Neural progenitor cell (in vitro differentiated cells): ENCODE measurements at regions not wholly inside any gene's neighbourhood (a gene's known extent, or its start where the extent isn't known, plus 50 kb on each side); places are given as distances from the start of the nearest gene placed in this dataset.

Experiments used
- DNase-seq: peaks from one replicate; pipeline ENCODE4 v3.0.0-alpha.2; 2016; ENCODE audit warnings: low spot score
- H2AFZ ChIP-seq: fragments of 200-600 bp; sonication (generic); replicated peaks from 2 replicates; pipeline ENCODE4 v1.6.1; 2016; ENCODE audit warnings: antibody characterized with exemption
- H3F3A ChIP-seq: fragments of 200-600 bp; sonication (generic); 2 replicates; pipeline ENCODE4 v1.6.1; 2016; ENCODE audit warnings: antibody characterized with exemption, low read depth
- H3K27ac ChIP-seq: fragments of 200-600 bp; sonication (generic); 2 replicates; pipeline ENCODE4 v1.5.1; 2016; ENCODE audit warnings: mild to moderate bottlenecking
- H3K27me3 ChIP-seq: fragments of 200-600 bp; sonication (generic); 2 replicates; pipeline ENCODE4 v1.6.1; 2016; ENCODE audit warnings: mild to moderate bottlenecking, moderate library complexity
- H3K36me3 ChIP-seq: fragments of 200-600 bp; sonication (generic); 2 replicates; pipeline ENCODE4 v1.5.1; 2016
- H3K4me1 ChIP-seq: fragments of 200-600 bp; sonication (generic); 2 replicates; pipeline ENCODE4 v1.6.1; 2016; ENCODE audit warnings: mixed run types
- H3K4me2 ChIP-seq: fragments of 200-600 bp; sonication (generic); 2 replicates; pipeline ENCODE4 v1.6.1; 2016
- H3K4me3 ChIP-seq: fragments of 200-600 bp; sonication (generic); 2 replicates; pipeline ENCODE4 v1.5.1; 2016
- H3K79me2 ChIP-seq: fragments of 200-600 bp; sonication (generic); 2 replicates; pipeline ENCODE4 v1.6.1; 2016; ENCODE audit warnings: low read depth
- H3K9ac ChIP-seq: fragments of 200-600 bp; sonication (generic); 2 replicates; pipeline ENCODE4 v1.6.1; 2016
- H3K9me3 ChIP-seq: fragments of 200-600 bp; sonication (generic); 2 replicates; pipeline ENCODE4 v1.5.1; 2016; ENCODE audit warnings: low read depth
- H4K20me1 ChIP-seq: fragments of 200-600 bp; sonication (generic); 2 replicates; pipeline ENCODE4 v1.6.1; 2016; ENCODE audit warnings: low read depth
- H3K27ac Mint-ChIP-seq: 3 replicates; pipeline ENCODE4 v1.8.0; 2021; ENCODE audit warnings: mixed read lengths
- H3K27me3 Mint-ChIP-seq: 2 replicates; pipeline ENCODE4 v1.8.0; 2022; ENCODE audit warnings: low read depth, mild to moderate bottlenecking, inconsistent platforms, moderate library complexity, mixed read lengths; ENCODE audit not compliant: insufficient read depth
- H3K36me3 Mint-ChIP-seq: 3 replicates; pipeline ENCODE4 v1.8.0; 2021; ENCODE audit warnings: mixed read lengths
- H3K4me1 Mint-ChIP-seq: 3 replicates; pipeline ENCODE4 v1.8.0; 2021; ENCODE audit warnings: mixed read lengths
- H3K4me3 Mint-ChIP-seq: 3 replicates; pipeline ENCODE4 v1.8.0; 2021; ENCODE audit warnings: mild to moderate bottlenecking, moderate library complexity, mixed read lengths
- H3K9me3 Mint-ChIP-seq: 3 replicates; pipeline ENCODE4 v1.8.0; 2020; ENCODE audit warnings: mixed read lengths
- EZH2 ChIP-seq: fragments of 200-600 bp; sonication (generic); IDR thresholded peaks from 2 replicates; pipeline ENCODE4 v1.6.1; 2017; ENCODE audit warnings: antibody characterized with exemption, mild to moderate bottlenecking, moderate library complexity
- EZH2phosphoT487 ChIP-seq: fragments of 200-600 bp; sonication (generic); IDR thresholded peaks from 2 replicates; pipeline ENCODE4 v1.6.1; 2017; ENCODE audit warnings: antibody characterized with exemption
- TF ChIP-seq, protein P1 (sequence below): fragments of 200-600 bp; sonication (generic); IDR thresholded peaks from 2 replicates; pipeline ENCODE4 v1.5.1; 2017; ENCODE audit warnings: antibody characterized with exemption, mild to moderate bottlenecking

DNA sequence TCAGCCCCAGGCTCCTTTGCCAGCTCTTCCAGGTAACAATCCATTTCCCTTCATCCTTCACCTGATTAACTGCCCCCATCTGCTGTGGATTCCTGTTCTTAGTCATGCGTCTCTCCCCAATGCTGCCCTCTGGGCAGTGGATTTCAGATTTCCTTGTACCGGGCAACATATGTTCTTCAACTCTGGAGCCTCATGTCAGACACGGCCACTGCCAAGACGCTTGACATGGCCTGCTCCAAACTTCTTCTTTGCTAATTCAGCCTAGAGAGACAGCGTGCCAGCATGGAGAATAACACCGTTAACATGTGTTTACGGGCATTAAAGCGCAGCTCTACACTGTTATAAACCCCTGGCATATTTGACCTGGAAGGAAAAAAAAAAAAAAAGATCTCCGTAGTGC lies 1035.1 kb upstream of the NR2F2 start:
- no peaks in the 10 kb centered on the region for H3K27me3 ChIP-seq
- H2AFZ ChIP-seq: no peak overlapping the region
- Mint-ChIP-seq H3K27me3 (peaks cover 3% of the 10 kb centered on the region), H3K4me3 (no peak overlapping the region), H3K36me3 (no peaks in the 10 kb centered on the region), H3K4me1 (peaks cover 40% of the 10 kb centered on the region), H3K9me3 (peaks cover 2% of the 10 kb centered on the region), H3K27ac (peak overlapping the region; percentile 36)
- TF ChIP-seq EZH2: no peak
- TF ChIP-seq EZH2phosphoT487: no peak
- TF ChIP-seq, protein P1, sequence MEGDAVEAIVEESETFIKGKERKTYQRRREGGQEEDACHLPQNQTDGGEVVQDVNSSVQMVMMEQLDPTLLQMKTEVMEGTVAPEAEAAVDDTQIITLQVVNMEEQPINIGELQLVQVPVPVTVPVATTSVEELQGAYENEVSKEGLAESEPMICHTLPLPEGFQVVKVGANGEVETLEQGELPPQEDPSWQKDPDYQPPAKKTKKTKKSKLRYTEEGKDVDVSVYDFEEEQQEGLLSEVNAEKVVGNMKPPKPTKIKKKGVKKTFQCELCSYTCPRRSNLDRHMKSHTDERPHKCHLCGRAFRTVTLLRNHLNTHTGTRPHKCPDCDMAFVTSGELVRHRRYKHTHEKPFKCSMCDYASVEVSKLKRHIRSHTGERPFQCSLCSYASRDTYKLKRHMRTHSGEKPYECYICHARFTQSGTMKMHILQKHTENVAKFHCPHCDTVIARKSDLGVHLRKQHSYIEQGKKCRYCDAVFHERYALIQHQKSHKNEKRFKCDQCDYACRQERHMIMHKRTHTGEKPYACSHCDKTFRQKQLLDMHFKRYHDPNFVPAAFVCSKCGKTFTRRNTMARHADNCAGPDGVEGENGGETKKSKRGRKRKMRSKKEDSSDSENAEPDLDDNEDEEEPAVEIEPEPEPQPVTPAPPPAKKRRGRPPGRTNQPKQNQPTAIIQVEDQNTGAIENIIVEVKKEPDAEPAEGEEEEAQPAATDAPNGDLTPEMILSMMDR: no peak
- H3K4me1 ChIP-seq: peaks cover 14% of the 10 kb centered on the region
- no peak overlapping the region for H3K4me3 ChIP-seq
- H3K79me2 ChIP-seq: no peaks in the 10 kb centered on the region
- no peaks in the 10 kb centered on the region for H3K9me3 ChIP-seq
- H3K9ac ChIP-seq: no peak overlapping the region
- H3K27ac ChIP-seq: no peak overlapping the region
- H3K4me2 ChIP-seq: no peak overlapping the region
- H3F3A ChIP-seq: no peaks in the 10 kb centered on the region
- H3K36me3 ChIP-seq: no peaks in the 10 kb centered on the region
- H4K20me1 ChIP-seq: no peaks in the 10 kb centered on the region
- no peak for DNase-seq

DNA sequence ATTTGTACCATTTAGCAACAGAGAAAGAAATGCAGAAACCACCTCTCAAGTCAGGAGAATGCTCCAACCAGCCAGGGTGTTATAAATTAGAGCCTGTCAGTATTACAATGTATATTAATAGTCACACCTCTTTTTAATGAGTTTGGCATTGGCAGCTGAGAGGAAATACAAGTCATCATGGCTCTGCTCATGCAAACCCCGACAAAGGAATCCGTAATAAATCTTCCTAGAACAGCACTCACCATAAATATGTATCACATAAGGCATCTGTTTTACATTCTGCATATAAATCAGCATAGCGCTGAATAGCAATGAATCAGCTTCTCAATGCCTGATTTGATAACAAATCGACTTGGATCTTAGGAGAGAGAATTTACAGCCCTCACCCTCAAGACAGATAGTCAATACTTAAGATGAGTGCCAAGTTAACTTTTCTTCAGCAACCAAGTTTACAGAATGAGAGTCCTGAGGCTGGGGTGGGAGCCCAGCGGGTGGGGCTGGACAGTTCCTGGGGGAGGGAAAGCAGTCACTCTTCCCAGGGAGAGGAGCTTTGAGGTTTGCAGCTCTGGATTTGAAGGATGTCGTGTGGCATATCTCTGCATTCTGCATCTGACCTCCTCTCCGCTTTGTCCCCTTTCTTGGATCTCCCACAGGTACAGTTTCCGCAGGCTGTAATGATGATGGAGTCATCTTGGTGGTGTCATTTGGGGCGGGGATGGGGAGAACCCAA lies 1034.4 kb upstream of the NR2F2 start:
- no peaks in the 10 kb centered on the region for H4K20me1 ChIP-seq
- Mint-ChIP-seq H3K27me3 (peaks cover 3% of the 10 kb centered on the region), H3K36me3 (no peaks in the 10 kb centered on the region), H3K4me3 (no peak overlapping the region), H3K27ac (no peak overlapping the region), H3K9me3 (peaks cover 2% of the 10 kb centered on the region), H3K4me1 (peaks cover 33% of the 10 kb centered on the region)
- no peak overlapping the region for H2AFZ ChIP-seq
- peaks cover 7% of the 10 kb centered on the region for H3K4me1 ChIP-seq
- DNase-seq: no peak
- H3K9me3 ChIP-seq: no peaks in the 10 kb centered on the region
- no peaks in the 10 kb centered on the region for H3K79me2 ChIP-seq
- no peaks in the 10 kb centered on the region for H3F3A ChIP-seq
- no peak overlapping the region for H3K4me3 ChIP-seq
- no peak overlapping the region for H3K9ac ChIP-seq
- H3K4me2 ChIP-seq: no peak overlapping the region
- H3K27me3 ChIP-seq: no peaks in the 10 kb centered on the region
- H3K36me3 ChIP-seq: no peaks in the 10 kb centered on the region
- TF ChIP-seq EZH2phosphoT487 (no peak), EZH2 (no peak)
- TF ChIP-seq, protein P1: no peak
- H3K27ac ChIP-seq: no peak overlapping the region

DNA sequence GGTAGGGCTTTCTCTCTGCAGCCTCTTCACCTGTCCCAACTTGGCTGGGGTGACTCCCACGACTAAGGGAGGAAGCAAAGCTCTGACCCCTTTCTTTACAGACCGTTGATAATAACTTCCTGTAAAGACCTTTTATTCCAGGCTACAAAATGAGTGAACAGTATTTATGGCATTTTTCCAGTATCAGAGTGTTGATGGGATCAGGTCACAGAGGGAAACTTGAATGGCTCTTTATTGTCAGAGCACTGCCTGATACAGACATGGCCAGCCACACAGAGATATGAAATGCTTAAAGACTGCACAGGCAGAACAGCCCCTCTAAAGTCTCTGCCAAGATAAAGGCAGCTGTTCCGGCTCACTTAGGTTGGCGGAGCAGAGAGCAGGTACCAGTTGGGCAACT lies 1033.9 kb upstream of the NR2F2 start:
- no peak overlapping the region for H3K4me2 ChIP-seq
- peaks cover 1% of the 10 kb centered on the region for H3K4me1 ChIP-seq
- DNase-seq: no peak
- no peak overlapping the region for H3K27ac ChIP-seq
- no peak overlapping the region for H3K4me3 ChIP-seq
- H3K9ac ChIP-seq: no peak overlapping the region
- H2AFZ ChIP-seq: no peak overlapping the region
- Mint-ChIP-seq H3K9me3 (peaks cover 7% of the 10 kb centered on the region), H3K4me1 (peaks cover 28% of the 10 kb centered on the region), H3K4me3 (no peak overlapping the region), H3K27me3 (peaks cover 3% of the 10 kb centered on the region), H3K27ac (no peak overlapping the region), H3K36me3 (no peaks in the 10 kb centered on the region)
- no peaks in the 10 kb centered on the region for H3K27me3 ChIP-seq
- no peaks in the 10 kb centered on the region for H3K36me3 ChIP-seq
- TF ChIP-seq EZH2phosphoT487 (no peak), EZH2 (no peak)
- TF ChIP-seq, protein P1: no peak
- no peaks in the 10 kb centered on the region for H4K20me1 ChIP-seq
- no peaks in the 10 kb centered on the region for H3K79me2 ChIP-seq
- H3K9me3 ChIP-seq: no peaks in the 10 kb centered on the region
- no peaks in the 10 kb centered on the region for H3F3A ChIP-seq
